ENCODE measurements at regions not wholly inside any gene's neighbourhood (a gene's known extent, or its start where the extent isn't known, plus 50 kb on each side); places are given as distances from the start of the nearest gene placed in this dataset.

DNA sequence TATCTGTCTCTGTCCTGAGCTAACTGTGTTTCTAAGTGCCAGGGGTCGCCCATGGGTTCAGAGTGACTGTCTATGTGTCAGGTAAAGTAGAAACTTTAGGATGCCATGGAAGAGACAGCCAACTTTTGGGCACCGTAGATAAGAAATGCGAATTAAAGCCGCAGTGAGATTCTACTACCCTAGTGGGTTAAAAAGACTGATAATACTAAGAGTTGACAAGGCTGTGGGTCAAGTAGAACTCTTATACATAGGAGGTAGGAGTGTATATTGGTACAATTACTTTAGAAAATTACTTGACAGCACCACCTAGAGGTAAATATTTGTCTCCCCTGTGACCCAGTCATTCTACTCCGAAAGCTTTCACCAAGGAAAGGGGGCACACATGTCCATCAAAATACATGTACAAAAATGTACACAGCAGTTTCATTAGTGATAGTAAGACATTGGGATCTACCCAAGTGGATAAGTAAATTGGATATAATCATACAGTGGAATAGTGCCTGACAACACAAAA lies 371.3 kb downstream of the SLC4A3 start:
- no peak for DNase-seq (ENCODE audit: low spot score)

DNA sequence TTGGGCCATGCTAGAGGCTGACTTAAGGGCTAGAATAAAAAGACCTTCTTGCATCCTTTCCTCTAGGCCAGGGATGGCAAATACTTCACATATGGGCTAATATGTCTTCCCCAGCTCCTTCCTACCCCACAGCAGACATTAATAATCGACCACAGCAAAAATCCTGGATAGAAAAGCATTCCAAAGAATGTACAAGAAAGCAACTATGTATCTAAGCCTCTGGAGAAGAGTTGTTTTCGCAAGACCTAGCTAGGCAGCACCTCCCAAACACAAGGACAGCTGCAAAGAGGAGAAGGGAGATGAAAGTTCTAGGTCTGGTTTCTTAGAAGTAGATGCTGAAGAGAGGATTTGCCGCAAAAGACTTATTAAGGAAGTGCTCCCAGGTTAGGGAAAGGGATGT lies 372.6 kb downstream of the SLC4A3 start:
- no peak for DNase-seq (ENCODE audit: low spot score)

DNA sequence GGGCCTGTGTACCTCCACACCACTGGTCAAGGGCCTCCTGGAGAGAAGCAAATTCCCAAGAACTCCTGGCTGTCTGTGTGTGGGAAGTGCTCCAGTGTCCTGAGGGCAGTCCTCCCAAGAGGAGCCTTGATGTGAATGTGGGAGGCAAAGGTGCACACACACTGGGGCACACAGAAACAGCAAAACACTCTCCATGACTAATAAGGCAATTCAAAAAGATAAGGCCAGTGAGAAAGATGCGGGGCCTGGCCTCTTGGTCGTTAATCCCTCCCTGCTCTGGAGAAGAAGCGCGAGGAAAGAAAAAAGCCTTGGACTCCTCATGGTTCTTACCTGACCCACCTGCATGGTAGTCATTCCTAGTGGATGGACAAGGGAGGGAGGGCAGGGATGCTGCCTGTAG lies 373.2 kb downstream of the SLC4A3 start:
- no peak for DNase-seq (ENCODE audit: low spot score)

DNA sequence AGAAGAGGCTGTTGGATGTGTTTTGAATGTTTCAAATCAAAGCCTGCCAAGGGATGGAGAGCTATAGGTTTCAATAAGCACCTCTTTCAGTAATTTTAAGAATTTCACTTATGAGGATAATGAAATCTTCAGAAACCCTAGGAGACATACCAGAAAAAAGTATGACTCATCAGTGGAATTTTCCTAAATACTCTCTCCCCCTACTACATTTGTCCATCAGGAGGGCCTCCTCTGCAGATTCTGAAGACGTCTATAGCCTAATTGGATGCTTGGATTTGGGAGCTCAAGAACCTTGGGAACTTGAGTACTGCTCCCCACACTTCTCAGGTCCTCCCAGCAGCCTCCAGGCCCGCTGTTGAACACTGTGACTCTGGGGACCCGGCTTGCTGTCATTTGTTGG lies 374.3 kb downstream of the SLC4A3 start:
- no peak for DNase-seq (ENCODE audit: low spot score)

DNA sequence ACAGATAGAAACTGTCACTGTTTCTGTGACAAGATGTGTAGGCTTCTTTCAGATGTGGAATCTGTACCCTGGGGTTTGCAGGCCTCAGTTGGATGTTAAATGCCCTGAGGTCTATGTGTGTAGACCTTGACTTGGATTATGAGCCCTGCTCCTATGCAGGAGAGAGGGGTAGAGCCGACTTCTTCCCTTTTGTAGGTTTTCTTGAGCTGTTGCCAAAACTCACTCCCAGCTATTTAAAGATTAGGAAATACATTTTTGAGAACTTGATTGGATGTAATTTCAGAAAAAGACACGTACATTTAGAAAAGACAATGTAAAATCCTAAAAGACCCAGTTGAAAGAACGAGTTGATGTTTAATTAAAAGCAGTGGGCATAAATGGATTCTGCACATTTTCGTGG lies 374.8 kb downstream of the SLC4A3 start:
- DNase-seq (ENCODE audit: low spot score) = no peak

DNA sequence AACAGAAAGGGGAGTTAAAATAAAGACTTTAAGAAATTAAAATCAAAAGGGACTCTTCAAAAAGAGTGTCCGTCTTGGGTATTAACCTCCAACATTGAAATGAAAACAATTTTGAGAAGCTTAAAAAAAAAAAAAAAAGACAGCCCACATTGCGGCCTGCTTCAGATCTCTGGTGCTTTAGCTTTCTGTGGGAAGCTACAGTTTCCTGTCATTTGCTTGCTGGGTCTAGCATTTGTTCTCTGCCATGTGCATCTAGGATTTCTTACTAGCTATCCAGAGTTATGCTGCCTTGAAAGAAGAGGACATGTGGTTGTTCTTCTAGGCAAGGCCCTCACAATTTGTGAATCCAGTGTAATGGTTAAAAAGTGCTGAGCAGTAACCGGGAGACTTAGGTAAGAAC lies 375.3 kb downstream of the SLC4A3 start:
- no peak for DNase-seq (ENCODE audit: low spot score)

DNA sequence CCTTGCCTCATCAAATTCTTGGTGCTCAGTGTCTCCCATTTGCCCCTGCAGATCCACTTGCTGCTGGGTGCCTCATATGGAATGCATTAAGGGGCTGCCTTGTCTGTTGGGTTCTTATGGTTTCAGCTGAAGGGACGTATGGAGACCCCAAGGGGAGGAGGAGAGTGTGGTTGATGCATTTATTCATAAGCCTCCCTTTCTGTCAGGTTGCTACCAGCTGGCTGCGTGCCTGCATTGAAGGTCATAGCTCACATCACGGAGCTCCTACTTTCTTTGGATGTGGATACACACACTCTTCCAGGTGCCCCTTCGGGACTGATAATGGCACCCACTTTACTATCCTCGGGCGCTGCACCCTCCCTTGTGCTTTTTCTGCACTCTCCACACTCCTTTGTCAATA lies 377.9 kb downstream of the SLC4A3 start:
- no peak for DNase-seq (ENCODE audit: low spot score)

DNA sequence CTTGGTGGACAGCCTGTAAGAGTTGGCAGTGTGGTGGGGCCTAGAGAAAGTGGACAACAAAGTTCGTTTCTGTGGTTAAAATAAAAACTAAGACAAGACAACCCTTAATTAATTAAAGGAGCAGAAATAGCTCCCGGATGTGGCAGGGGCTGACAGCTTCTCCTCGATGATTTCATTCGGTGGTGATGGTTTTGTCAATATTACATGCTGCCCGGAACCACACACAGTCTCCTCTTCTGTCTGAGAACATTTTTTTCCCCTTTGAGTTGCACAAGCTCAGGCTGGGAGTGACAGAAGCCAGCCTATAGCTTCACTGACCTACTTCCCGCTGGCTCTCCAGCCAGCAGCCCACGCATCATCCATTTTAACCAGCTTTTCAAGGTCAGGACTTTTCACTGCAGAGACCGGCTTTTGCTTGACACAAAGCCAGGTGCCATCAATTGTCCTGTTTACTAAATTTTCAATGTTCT lies 378.8 kb downstream of the SLC4A3 start:
- DNase-seq (ENCODE audit: low spot score) = no peak

DNA sequence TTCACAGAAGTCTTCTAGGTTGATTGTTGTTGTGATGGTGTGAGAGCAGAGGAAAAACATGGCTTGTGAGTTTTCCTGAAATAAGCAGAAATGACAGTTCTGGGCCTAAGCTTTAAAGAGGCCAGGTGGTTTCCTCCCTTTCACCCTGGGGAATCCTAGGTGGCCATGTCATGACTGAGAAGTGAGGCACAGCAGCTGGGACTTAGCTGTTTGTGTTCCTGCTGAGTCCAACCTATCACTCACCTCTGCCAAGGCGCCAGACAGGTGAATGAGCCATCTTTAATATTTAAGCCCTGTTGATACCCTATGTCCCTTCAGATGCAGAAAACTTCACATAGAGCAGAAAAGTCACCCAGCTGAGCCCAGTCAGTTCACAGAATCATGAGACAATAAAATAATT lies 384.4 kb downstream of the SLC4A3 start:
- DNase-seq (ENCODE audit: low spot score) = no peak

DNA sequence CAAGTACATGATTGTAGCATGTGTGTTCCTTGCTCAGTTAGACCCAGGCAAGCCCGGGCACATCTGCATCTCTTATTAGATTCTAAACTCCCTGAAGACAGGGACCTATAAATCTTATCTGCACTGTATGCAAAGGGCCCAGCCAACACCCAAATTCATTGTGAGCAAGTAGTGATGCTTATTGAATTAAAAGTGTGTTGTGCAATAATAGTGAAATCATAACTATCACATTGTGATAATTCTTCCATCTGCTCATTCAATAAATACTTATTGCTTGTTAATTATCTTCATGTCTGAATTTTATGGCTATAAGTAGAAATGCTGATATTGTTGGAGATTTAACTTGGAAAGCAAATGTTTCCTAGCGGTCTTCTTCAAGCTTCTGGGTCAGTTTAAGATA lies 387.5 kb downstream of the SLC4A3 start:
- no peak for DNase-seq (ENCODE audit: low spot score)

DNA sequence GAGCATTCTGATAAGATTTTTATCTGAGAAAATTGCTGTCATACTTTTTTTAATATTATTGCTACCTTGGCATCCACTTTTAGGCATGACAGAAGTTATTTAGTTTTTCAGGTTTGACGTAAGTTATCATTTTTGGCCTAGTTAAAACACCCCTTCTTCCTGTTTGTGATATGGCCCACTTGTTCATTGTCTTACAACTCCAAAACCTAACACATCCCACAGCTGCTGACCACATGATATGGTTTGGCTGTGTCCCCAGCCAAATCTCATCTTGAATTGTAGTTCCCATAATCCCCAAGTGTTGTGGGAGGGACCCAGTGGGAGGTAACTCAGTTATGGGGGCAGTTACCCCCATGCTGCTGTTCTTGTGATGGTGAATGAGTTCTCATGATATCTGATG lies 388.1 kb downstream of the SLC4A3 start:
- no peak for DNase-seq (ENCODE audit: low spot score)

DNA sequence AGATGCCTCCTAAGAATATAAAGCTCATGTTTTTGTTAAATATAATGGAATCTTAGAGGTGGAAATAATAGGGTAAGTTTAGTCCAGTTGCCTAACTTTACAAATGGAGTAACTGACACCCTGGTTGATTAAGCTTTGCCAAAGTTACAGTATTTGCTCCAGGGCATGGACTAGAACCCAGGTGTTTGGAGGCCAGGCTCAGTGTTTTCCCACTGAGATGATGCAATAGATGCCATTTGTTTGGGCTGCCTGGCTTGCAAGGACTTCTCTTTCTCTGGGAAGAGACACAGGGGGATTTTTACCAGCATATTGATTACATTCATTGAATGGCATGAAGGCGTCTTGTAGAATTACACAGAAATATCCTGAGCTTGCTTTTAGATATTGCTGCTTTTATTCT lies 397.8 kb downstream of the SLC4A3 start:
- no peak for DNase-seq (ENCODE audit: low spot score)

DNA sequence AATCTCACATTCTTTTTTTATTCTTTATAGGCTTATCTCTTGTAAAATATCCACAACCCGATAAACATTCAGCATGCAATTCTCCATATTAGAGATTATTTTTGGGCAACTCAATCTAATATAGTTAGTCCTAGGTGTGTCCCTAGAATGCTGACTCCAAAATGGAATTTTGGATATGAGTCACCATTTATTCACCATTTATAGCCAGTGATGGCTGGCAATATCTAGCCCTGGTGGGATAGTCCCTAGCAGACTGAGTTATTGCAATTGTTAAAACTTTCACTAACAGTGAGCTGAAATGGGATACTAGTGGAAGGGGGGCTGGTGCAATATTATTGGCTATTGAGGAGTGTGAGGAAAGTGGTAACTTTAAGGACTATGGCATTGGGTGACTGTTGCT lies 401.6 kb downstream of the SLC4A3 start:
- DNase-seq (ENCODE audit: low spot score) = no peak

DNA sequence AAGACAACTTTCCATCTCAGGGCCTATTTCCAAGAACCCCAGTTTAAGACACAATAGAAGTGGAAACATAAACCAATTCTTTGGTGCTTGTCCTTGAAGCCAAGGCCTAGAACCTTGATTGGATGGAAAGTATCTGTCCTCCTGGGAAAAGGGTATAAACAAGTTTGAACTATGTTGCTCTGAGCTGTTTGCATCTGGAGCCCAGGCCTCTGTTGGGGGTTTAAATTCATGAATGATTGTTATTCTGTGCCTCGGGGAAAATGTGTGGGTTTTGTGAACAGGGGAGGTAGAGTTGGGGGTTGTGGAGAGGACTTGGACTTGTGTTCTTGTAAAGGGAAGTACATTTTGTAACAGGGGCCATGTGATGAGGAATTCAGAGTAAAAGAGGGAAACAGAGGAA lies 406.1 kb downstream of the SLC4A3 start:
- no peak for DNase-seq (ENCODE audit: low spot score)

DNA sequence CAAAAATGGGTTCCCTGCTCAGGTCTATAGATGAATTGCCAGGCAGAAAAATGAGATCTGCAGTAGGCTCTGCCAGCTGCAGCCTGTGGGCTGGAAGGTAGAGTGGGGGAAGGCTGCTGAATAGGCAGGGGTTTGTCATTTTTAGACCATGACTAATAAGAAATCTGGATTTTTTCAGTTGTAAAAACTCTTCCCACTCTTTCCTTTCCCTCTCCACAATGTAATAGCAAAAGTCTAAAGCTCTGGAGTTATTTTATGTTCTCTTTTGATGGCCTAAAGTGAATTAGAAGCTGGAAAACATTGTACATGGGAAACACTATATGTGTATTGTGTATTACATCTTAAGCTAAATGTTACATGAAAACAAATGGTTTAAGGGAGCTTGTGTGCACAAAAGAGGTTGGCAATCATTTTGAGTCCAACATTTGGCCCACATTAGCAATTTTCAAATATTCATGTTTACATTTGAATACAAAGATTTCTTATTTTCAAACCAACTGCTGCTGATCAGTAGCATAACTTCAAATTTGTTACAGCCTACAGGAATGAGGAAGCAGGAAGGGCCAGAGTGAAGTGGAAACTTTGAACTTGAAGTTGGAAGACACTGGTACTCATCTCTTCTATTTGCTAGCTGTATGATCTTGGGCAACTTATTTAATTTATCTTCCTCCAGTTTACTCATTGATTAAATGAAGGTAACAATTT lies 407.1 kb downstream of the SLC4A3 start:
- DNase-seq (ENCODE audit: low spot score) = peak; percentile 20

DNA sequence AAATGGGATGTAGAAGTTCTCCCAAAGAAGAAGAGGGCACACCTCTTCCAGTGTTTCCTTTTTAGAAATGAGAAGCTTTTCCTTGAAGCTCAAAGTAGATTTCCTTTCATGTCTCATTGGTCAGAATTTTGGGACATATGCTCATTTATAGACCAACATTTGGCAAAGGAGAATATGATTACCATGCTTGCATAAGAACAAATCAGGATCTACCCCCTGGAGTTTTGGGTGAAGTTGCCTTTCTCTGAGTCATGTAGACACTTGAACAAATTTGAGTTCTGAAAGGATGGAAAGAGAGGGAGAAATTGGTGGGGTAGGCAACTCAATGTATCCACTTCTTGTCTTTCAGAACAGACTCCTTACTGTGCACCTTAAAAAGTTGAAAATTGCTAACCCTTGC lies 409.0 kb downstream of the SLC4A3 start:
- no peak for DNase-seq (ENCODE audit: low spot score)

DNA sequence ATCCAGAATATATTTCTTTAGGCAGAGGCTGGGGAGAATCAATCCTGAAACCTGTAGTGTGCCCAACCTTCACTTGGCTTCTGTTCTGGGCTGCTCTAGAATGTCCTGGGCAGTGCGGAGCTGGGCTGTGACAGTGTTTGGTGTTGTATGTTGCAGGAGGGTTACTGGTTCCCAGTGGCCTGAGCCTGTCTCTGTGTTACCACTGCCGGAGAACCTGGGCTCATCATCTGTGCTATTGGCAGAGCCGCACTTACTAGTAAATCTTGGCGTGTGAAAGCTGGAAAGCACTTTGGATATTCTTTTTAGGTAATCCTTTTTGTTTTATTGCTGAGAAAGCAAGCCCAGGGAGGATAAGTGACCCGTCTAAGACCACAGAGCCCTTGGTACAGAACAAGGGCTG lies 412.9 kb downstream of the SLC4A3 start:
- DNase-seq (ENCODE audit: low spot score) = no peak

DNA sequence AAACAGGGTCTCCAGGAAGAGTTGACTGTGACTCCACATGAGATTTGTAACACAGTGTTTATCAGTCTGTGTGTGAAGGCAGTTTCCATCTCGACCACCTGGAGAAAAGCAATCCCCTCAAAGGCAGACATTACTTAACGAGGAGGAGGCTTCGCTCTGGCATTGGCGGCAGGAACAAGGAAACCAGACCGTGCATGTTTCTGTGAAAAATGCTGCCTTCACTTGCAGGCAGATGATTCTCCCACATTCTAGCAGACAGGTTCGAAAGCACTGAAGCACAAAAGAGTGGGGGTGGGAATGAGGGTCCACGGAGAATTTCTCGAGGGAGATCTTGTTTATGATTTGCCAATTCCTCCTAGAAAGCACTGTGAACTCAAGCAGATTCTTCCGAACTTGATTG lies 414.0 kb downstream of the SLC4A3 start:
- DNase-seq (ENCODE audit: low spot score) = no peak

DNA sequence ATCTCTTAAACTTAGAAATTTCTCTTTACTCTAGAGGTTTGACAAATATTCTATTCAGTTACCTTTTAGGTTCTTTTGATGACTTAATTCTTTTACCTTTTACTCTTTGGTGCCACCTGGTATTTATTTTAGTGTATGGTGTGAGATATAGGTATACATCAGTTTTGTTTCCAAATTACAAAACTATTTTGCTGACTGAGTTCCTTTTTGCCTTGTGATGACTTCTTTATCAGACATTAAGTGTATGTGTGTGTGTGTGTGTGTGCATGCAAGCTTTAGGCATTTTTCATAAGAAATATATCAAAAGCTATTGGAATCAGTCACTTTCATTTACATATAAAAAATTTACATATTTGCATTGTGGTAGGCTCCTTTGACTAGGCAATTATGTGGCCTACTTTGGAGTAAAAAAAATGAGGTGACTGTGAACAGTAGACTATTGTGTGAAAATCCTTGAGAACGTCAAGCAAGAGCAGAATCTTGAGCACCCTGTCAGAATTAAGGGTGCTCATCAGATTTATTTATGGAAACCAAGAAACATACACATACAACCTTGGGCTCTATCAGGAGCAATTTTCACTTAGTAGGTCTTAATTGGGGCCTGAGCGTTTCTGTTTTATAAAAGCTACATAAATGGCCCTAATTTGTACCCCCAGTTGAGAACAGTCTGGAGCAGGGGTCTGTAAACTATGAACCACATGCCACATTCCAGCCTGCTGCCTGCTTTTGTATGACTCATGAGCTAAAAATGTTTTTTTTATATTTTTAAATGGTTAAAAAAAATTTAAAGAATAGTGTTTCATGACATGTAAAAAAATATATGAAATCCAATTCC lies 415.9 kb downstream of the SLC4A3 start:
- no peak for DNase-seq (ENCODE audit: low spot score)

DNA sequence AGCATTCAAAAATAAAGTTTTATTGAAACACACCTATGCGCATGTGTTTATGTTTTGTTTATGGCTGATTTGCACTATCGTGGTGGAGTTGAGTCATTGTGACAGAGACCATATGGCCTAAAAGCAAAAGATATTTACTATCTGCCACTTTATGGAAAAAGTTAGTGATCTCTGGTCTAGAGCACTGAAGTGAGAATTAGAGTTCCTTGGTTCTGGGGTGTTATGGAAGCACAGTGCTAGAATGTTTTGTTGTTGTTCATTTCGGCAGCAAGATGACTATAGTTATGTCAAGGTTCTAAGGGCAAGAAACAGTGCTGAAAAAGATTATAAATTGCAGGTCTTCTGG lies 416.5 kb downstream of the SLC4A3 start:
- DNase-seq (ENCODE audit: low spot score) = no peak

DNA sequence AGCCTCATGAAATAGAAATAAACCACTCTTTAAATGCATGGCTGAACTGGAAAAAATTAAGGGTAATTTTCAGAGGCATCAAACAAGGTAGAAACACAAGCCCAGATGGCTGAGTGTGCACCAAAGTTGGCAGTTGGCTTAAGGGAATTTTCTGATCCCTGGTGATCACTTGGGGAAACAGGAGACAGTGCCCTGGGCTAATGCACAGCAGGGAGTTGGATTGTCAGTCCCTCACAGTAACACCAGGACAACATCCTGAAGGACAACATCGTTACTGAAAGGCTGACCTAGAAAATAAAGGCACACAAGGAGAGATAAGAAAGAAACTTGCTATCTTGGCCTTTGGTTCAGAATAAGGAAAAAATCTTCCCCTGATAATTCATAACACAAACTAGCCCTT lies 417.0 kb downstream of the SLC4A3 start:
- no peak for DNase-seq (ENCODE audit: low spot score)

DNA sequence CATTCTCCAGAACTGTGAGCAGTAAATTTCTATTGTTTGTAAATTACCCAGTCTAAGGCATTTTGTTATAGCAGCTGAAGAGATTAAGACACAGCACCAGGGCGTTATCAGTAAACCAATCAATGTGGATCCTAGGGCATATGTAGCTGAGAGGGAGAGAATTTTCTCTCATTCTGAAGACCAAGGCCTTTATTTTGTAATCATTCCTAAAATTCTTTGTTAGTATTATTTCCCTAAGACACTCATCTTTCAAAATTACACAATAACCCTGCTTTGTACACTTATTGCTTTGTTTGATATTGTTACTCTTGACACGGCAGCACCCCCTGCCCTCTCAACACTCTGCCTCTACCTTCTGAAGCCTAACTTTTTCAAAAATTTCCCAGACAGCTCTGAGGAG lies 419.1 kb downstream of the SLC4A3 start:
- no peak for DNase-seq (ENCODE audit: low spot score)

DNA sequence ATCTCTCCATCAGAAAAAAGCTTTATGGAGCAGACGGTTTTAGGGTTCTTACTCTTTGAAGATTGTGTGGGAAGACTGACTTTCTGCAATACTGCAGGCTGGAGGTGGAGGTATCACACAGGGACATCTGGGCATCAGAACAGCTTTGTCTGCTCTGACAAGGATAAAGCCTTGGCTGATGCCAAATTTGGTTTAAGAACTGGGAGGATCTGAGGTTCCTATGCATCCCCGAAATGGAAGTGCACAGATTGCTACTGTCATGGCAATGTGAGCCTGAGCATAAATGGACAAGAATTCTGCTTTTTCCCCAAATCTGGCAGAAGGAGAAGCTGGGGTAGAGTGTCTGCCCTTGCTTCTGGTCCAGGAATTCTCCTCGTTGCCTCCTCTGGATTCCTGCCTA lies 424.3 kb downstream of the SLC4A3 start:
- DNase-seq (ENCODE audit: low spot score) = peak; percentile 35

DNA sequence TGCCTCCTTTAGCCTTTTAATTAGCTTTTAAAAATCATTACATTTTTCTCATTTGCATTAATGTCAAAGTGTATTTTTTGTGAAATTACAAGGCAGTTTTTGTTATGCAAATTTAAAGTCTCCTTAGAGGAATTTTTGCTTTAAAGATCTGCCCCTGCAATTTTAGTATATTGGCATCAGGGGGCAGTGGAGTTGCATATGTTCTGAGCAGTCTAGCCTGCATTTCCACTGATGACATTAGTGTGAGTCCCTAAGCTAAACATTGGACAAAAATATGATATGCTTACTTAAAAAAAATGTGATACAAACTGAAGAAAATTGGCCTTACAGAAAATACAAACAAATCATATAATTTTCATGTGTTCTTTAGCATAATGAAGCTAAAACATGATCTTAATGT lies 426.5 kb downstream of the SLC4A3 start:
- no peak for DNase-seq (ENCODE audit: low spot score)

Data from Ammon's horn (tissue), 1 donor.